MG63 (cell line): ENCODE measurements at regions not wholly inside any gene's neighbourhood (a gene's known extent, or its start where the extent isn't known, plus 50 kb on each side); places are given as distances from the start of the nearest gene placed in this dataset.

Source experiments
- DNase-seq: peaks from one replicate; pipeline ENCODE4 v3.0.0-alpha.2; 2020
- H3K27me3 ChIP-seq: fragments of 250-450 bp; sonication (Bioruptor Pico); 2 replicates; pipeline ENCODE4 v1.5.1; 2020; ENCODE audit warnings: mild to moderate bottlenecking, moderate library complexity
- H3K36me3 ChIP-seq: fragments of 250-450 bp; sonication (Bioruptor Pico); 2 replicates; pipeline ENCODE4 v1.5.1; 2020; ENCODE audit warnings: mild to moderate bottlenecking, moderate library complexity
- H3K4me3 ChIP-seq: fragments of 250-450 bp; sonication (Bioruptor Pico); 2 replicates; pipeline ENCODE4 v1.5.1; 2020; ENCODE audit warnings: mild to moderate bottlenecking, moderate library complexity
- H3K9me3 ChIP-seq: fragments of 250-450 bp; sonication (Bioruptor Pico); 2 replicates; pipeline ENCODE4 v1.5.1; 2020; ENCODE audit warnings: mild to moderate bottlenecking, moderate library complexity

GRCh38 chr2:145023334-145023934 is 503.5 kb upstream of the ZEB2 start:
- H3K27me3 ChIP-seq: no peaks in the 10 kb centered on the region
- no peaks in the 10 kb centered on the region for H3K9me3 ChIP-seq
- no peaks in the 10 kb centered on the region for H3K36me3 ChIP-seq
- no peak overlapping the region for H3K4me3 ChIP-seq
- DNase-seq: no peak

- no peaks in the 10 kb centered on the region for H3K27me3 ChIP-seq
- no peak overlapping the region for H3K4me3 ChIP-seq
- peak; percentile 28 for DNase-seq
- H3K36me3 ChIP-seq: no peaks in the 10 kb centered on the region
- no peaks in the 10 kb centered on the region for H3K9me3 ChIP-seq
Measured at GRCh38 chr2:145022666-145023333, 502.9 kb upstream of the ZEB2 start.

DNA sequence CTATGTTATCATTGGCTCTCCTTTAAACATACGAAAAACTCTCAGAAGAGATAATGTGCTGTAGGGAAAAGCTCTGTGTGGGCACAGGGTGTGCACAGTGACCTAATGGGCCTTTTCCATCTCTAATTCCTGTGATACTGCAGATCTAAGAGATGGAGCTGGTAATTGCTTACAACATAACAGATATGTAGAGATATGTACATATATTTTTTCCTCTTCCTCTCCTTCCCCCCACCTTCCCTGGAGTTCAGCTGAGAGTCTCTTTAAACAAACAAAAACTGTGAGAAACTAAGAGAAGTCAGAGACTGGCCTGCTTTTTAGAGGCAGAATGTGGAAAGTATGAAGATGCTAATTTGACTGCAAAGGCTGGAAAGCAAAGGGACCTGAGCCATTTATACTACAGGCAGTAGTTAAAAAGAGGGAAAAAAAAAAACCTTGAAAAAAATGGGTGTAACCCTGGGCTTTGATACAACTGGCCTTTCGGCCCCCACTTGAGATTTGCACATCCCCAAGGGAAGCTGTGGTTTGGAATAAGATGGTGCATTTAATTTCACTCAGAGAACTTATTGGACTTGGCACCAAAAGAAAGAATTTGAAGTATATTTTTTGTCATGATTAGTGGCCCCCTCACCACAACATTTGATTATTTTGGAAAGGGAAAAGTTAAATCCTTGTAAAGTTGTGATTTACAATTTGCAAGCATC is 502.2 kb upstream of the ZEB2 start:
- no peak for DNase-seq
- no peak overlapping the region for H3K4me3 ChIP-seq

DNA sequence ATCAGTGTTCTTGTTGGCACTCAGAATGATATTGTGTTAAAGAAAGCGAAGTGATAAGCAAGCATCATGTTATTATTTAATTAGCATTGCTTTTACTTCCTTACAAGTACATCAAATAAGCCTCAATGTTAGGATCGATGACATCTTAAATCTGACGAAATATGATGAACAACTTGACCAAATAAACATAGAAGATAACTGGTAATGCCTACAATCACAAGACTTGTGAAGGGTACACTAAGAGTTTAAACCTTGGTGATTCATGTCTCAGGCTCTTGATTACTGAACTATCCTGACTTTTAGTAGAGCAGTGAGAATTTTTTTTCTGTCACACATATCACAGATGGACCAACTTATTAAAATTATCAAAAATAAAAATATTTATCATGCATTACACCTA is 500.8 kb upstream of the ZEB2 start:
- no peaks in the 10 kb centered on the region for H3K27me3 ChIP-seq
- no peaks in the 10 kb centered on the region for H3K36me3 ChIP-seq
- H3K4me3 ChIP-seq: no peak overlapping the region
- DNase-seq: no peak
- no peaks in the 10 kb centered on the region; the same call in 1 of the 2 replicates for H3K9me3 ChIP-seq

More for the DNA sequence above, 502.2 kb upstream of the ZEB2 start:
- Histone ChIP-seq H3K36me3 (no peaks in the 10 kb centered on the region), H3K27me3 (no peaks in the 10 kb centered on the region), H3K9me3 (no peaks in the 10 kb centered on the region)

GRCh38 chr2:145020139-145020538 is 500.2 kb upstream of the ZEB2 start:
- no peak overlapping the region for H3K4me3 ChIP-seq

GRCh38 chr2:145018502-145018901 is 498.6 kb upstream of the ZEB2 start:
- Histone ChIP-seq H3K9me3 (no peaks in the 10 kb centered on the region; the same call in 1 of the 2 replicates), H3K27me3 (no peaks in the 10 kb centered on the region), H3K36me3 (no peaks in the 10 kb centered on the region), H3K4me3 (no peak overlapping the region)
- no peak for DNase-seq

More at GRCh38 chr2:145020139-145020538, 500.2 kb upstream of the ZEB2 start:
- DNase-seq: no peak
- H3K27me3 ChIP-seq: no peaks in the 10 kb centered on the region
- no peaks in the 10 kb centered on the region; the same call in 1 of the 2 replicates for H3K9me3 ChIP-seq
- H3K36me3 ChIP-seq: no peaks in the 10 kb centered on the region

GRCh38 chr2:145017149-145017548 is 497.2 kb upstream of the ZEB2 start:
- Histone ChIP-seq H3K4me3 (no peak overlapping the region), H3K27me3 (no peaks in the 10 kb centered on the region), H3K36me3 (no peaks in the 10 kb centered on the region), H3K9me3 (peaks cover 2% of the 10 kb centered on the region; the same call in 1 of the 2 replicates)
- DNase-seq: no peak

- no peaks in the 10 kb centered on the region for H3K36me3 ChIP-seq
- H3K27me3 ChIP-seq: no peaks in the 10 kb centered on the region
- peaks cover 2% of the 10 kb centered on the region; the same call in 1 of the 2 replicates for H3K9me3 ChIP-seq
- DNase-seq: no peak
- H3K4me3 ChIP-seq: no peak overlapping the region
Measured at GRCh38 chr2:145016711-145017110, 496.8 kb upstream of the ZEB2 start.

- no peak for DNase-seq
- H3K27me3 ChIP-seq: no peaks in the 10 kb centered on the region
- H3K9me3 ChIP-seq: peaks cover 2% of the 10 kb centered on the region; the same call in 1 of the 2 replicates
- no peak overlapping the region for H3K4me3 ChIP-seq
- no peaks in the 10 kb centered on the region for H3K36me3 ChIP-seq
Measured at GRCh38 chr2:145015561-145015960, 495.6 kb upstream of the ZEB2 start.

DNA sequence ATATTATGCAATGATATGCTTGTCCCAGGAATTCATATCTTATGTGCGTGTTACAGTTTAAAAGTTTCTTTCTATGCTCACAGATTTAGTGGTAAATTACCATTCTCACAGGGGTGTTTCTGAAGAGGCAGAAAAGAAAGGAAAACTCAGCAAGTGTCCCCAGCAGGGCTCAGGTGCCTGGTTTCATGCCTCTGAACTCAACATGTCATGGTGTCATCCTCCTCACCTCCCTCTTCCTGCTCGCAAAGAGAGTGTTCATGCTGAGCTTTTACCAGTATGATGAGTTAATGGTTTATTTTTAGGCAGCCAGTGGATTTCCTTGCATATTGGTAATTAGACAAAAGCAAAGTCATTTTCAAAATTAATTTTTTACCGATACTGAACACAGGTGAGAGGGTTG is 492.9 kb upstream of the ZEB2 start:
- Histone ChIP-seq H3K9me3 (peaks cover 2% of the 10 kb centered on the region; the same call in 1 of the 2 replicates), H3K4me3 (no peak overlapping the region), H3K36me3 (no peaks in the 10 kb centered on the region), H3K27me3 (no peaks in the 10 kb centered on the region)
- DNase-seq: no peak

DNA sequence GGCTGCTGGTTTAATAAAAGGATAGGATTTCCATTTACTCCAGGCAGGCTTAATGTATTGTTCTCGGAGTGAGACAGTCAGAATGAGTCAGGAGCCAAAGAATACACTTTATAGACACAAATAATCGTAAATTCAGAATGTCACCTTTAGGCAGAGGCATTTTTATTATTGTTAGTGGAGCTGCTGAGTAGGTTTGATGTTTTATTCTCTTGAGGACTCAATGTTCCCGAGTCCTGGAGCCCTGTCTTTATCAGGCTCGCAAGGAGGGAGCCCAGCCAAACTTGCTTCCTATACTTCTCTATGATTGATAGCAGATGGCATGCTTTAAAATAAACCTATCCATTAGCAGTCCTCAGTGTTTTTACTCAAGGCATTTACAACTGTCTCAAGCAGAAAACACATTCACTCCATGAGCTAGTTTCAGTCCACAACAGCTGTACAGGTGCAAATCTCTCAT is 492.3 kb upstream of the ZEB2 start:
- H3K36me3 ChIP-seq: no peaks in the 10 kb centered on the region
- DNase-seq: peak; percentile 47
- H3K9me3 ChIP-seq: peaks cover 2% of the 10 kb centered on the region; the same call in 1 of the 2 replicates
- no peaks in the 10 kb centered on the region for H3K27me3 ChIP-seq
- H3K4me3 ChIP-seq: no peak overlapping the region

GRCh38 chr2:145010635-145011034 is 490.7 kb upstream of the ZEB2 start:
- H3K9me3 ChIP-seq: 0 out of 2 replicates have a peak, but pooled peaks cover 2% of the 10 kb centered on the region
- no peaks in the 10 kb centered on the region for H3K36me3 ChIP-seq
- DNase-seq: no peak
- H3K4me3 ChIP-seq: no peak overlapping the region
- H3K27me3 ChIP-seq: no peaks in the 10 kb centered on the region

DNA sequence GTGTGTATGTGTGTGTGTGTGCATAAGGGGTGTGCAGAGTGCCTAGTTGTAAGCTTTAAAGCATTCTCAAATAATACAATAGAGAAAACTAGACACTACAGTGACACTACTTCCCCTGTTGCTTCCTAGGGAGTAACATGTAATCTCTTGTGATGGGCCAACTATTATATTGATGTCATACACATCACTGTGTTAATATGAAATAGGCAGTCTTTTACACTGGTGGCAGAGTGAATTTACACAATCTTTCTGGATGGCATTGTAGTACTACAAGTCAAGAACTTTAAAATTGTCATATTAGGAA is 488.0 kb upstream of the ZEB2 start:
- no peak for DNase-seq
- no peaks in the 10 kb centered on the region for H3K27me3 ChIP-seq
- no peak overlapping the region for H3K4me3 ChIP-seq
- no peaks in the 10 kb centered on the region for H3K36me3 ChIP-seq
- 0 out of 2 replicates have a peak, but pooled peaks cover 2% of the 10 kb centered on the region for H3K9me3 ChIP-seq

- no peak overlapping the region for H3K4me3 ChIP-seq
- H3K36me3 ChIP-seq: no peaks in the 10 kb centered on the region
- DNase-seq: peak; percentile 89
Measured at GRCh38 chr2:145007093-145007959, 487.4 kb upstream of the ZEB2 start.

GRCh38 chr2:145002624-145003023 is 482.7 kb upstream of the ZEB2 start:
- H3K9me3 ChIP-seq: no peaks in the 10 kb centered on the region
- no peaks in the 10 kb centered on the region for H3K36me3 ChIP-seq
- no peaks in the 10 kb centered on the region for H3K27me3 ChIP-seq
- DNase-seq: no peak
- H3K4me3 ChIP-seq: no peak overlapping the region

More at GRCh38 chr2:145007093-145007959, 487.4 kb upstream of the ZEB2 start:
- Histone ChIP-seq H3K27me3 (no peaks in the 10 kb centered on the region), H3K9me3 (no peaks in the 10 kb centered on the region)

GRCh38 chr2:145000376-145000775 is 480.5 kb upstream of the ZEB2 start:
- no peak for DNase-seq
- no peaks in the 10 kb centered on the region for H3K36me3 ChIP-seq
- H3K4me3 ChIP-seq: no peak overlapping the region
- no peaks in the 10 kb centered on the region for H3K9me3 ChIP-seq
- no peaks in the 10 kb centered on the region for H3K27me3 ChIP-seq

DNA sequence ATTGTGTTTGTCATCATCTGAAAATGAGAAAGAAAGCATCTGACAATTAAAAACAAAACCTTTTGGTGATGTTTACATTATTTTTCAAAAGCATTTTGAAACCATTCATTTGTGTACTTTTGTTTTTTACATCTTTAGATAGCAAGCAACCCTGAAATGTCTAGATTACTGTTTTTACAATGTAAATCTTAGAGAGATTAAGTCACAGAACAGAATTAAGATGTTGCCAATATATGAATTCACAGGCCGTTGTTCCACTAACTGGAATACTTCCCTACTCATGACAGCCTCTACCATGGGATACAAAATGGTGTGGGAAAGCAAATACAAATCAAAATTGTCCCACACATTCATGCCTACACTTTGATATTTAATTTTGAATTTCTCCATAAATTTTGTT is 480.0 kb upstream of the ZEB2 start:
- no peaks in the 10 kb centered on the region for H3K9me3 ChIP-seq
- DNase-seq: no peak
- H3K27me3 ChIP-seq: no peaks in the 10 kb centered on the region
- H3K4me3 ChIP-seq: no peak overlapping the region
- H3K36me3 ChIP-seq: no peaks in the 10 kb centered on the region
